H1 (cell line): ENCODE measurements at regions not wholly inside any gene's neighbourhood (a gene's known extent, or its start where the extent isn't known, plus 50 kb on each side); places are given as distances from the start of the nearest gene placed in this dataset.

ENCODE experiments used
- CTCF ChIA-PET: fragments of 300-600 bp; sonication (Branson Sonifier 250); formaldehyde crosslinking; loops from one replicate; lab custom pipeline; 2021; ENCODE audit not compliant: partially characterized antibody; lab: Charles Lee
- POLR2A ChIA-PET: fragments of 300-600 bp; sonication (Branson Sonifier 250); formaldehyde crosslinking; loops from one replicate; lab custom pipeline; 2021; ENCODE audit warnings: inconsistent platforms; ENCODE audit not compliant: partially characterized antibody; lab: Charles Lee
- DNase-seq, 2 experiments: peaks; one replicate each; pipeline versions ENCODE4 v3.0.0 to v3.0.0-alpha.2; 2010 to 2022; ENCODE audit warnings: low spot score in 2 of 2, low read depth in 1 of 2, mixed read lengths in 1 of 2
- FAIRE-seq: peaks from 2 replicates; lab custom pipeline; 2011; peaks lifted over from hg19 to GRCh38; lab: Jason Lieb, UNC
- H2AFZ ChIP-seq: 2 replicates; pipeline ENCODE4 v1.8.1; 2012; ENCODE audit warnings: low read length, inconsistent platforms
- H2AK5ac ChIP-seq: 2 replicates; pipeline ENCODE4 v1.6.1; 2013; ENCODE audit warnings: low read depth, low read length
- H2BK120ac ChIP-seq: replicated peaks from 2 replicates; pipeline ENCODE3; 2013; ENCODE audit warnings: low read depth, low read length, inconsistent platforms
- H2BK12ac ChIP-seq: 2 replicates; pipeline ENCODE4 v1.6.1; 2013; ENCODE audit warnings: low read depth, low read length
- H2BK15ac ChIP-seq: 2 replicates; pipeline ENCODE4 v1.6.1; 2013; ENCODE audit warnings: low read length
- H2BK20ac ChIP-seq: 2 replicates; pipeline ENCODE4 v1.6.1; 2013; ENCODE audit warnings: low read length
- H2BK5ac ChIP-seq: 2 replicates; pipeline ENCODE4 v1.6.1; 2013; ENCODE audit warnings: low read depth, low read length
- H3K14ac ChIP-seq: 2 replicates; pipeline ENCODE4 v1.6.1; 2013; ENCODE audit warnings: inconsistent platforms; ENCODE audit not compliant: insufficient read length
- H3K18ac ChIP-seq: 2 replicates; pipeline ENCODE4 v1.6.1; 2013; ENCODE audit warnings: low read length; ENCODE audit errors: extremely low read depth
- H3K23ac ChIP-seq: 2 replicates; pipeline ENCODE4 v1.6.1; 2013; ENCODE audit warnings: inconsistent platforms; ENCODE audit not compliant: insufficient read length
- H3K23me2 ChIP-seq: 2 replicates; pipeline ENCODE4 v1.6.1; 2013; ENCODE audit warnings: low read depth, low read length
- H3K27ac ChIP-seq: 2 replicates; pipeline ENCODE4 v1.6.1; 2011; ENCODE audit warnings: low read depth, low read length, inconsistent platforms
- H3K27me3 ChIP-seq, 4 experiments: replicated peaks in 1 of 4; 1 replicate in 1 of 4; 2 replicates in 3 of 4; pipeline versions ENCODE4 v1.6.1 to v1.8.1; 2011 to 2013; ENCODE audit warnings: low read length in 3 of 4, mild to moderate bottlenecking in 3 of 4, inconsistent platforms in 2 of 4, mixed read lengths in 2 of 4, moderate library complexity in 1 of 4; ENCODE audit not compliant: control insufficient read depth in 3 of 4, insufficient read depth in 3 of 4; ENCODE audit errors: extremely low read depth in 1 of 4
- H3K36me3 ChIP-seq, 4 experiments: 2 replicates each; pipeline versions ENCODE4 v1.6.1 to v1.8.1; 2011 to 2013; ENCODE audit warnings: mild to moderate bottlenecking in 4 of 4, low read length in 3 of 4, moderate library complexity in 2 of 4, control low read depth in 1 of 4, inconsistent platforms in 1 of 4; ENCODE audit not compliant: insufficient read depth in 4 of 4, control insufficient read depth in 2 of 4
- H3K4ac ChIP-seq: replicated peaks from 2 replicates; pipeline ENCODE3; 2013; ENCODE audit warnings: low read length, low read depth, mixed read lengths, inconsistent platforms; ENCODE audit not compliant: insufficient read length
- H3K4me1 ChIP-seq, 4 experiments: replicated peaks in 1 of 4; 1 replicate in 1 of 4; 2 replicates in 3 of 4; pipeline versions ENCODE4 v1.6.1 to v1.8.1; 2011 to 2013; ENCODE audit warnings: low read length in 3 of 4, inconsistent platforms in 2 of 4, mixed read lengths in 1 of 4; ENCODE audit not compliant: insufficient read depth in 4 of 4, control insufficient read depth in 3 of 4
- H3K4me2 ChIP-seq, 2 experiments: 2 replicates each; pipeline versions ENCODE4 v1.6.1 to v1.8.1; 2011 to 2013; ENCODE audit warnings: low read depth in 2 of 2, low read length in 2 of 2, control low read depth in 1 of 2, inconsistent platforms in 1 of 2, mild to moderate bottlenecking in 1 of 2; ENCODE audit not compliant: insufficient read depth in 1 of 2
- H3K4me3 ChIP-seq, 4 experiments: fragments of 200-600, 300-600 bp in 1 of 4; sonication (generic), shearing (Covaris generic), sonication (Bioruptor Twin) in 1 of 4; 2 replicates each; pipeline versions ENCODE4 v1.5.1 to v1.8.1; 2011 to 2016; ENCODE audit warnings: low read length in 4 of 4, low read depth in 3 of 4, control low read depth in 2 of 4, inconsistent platforms in 2 of 4, mild to moderate bottlenecking in 2 of 4, mixed read lengths in 1 of 4, moderate library complexity in 1 of 4; ENCODE audit not compliant: insufficient read depth in 2 of 4; ENCODE audit errors: extremely low read depth in 1 of 4
- H3K56ac ChIP-seq: replicated peaks from 2 replicates; pipeline ENCODE3; 2013; ENCODE audit warnings: low read depth, mild to moderate bottlenecking, mixed read lengths, low read length, inconsistent platforms; ENCODE audit not compliant: insufficient read length
- H3K79me1 ChIP-seq: 2 replicates; pipeline ENCODE4 v1.6.1; 2013; ENCODE audit warnings: low read depth, low read length, control low read depth
- H3K79me2 ChIP-seq, 2 experiments: 2 replicates each; pipeline versions ENCODE4 v1.6.1 to v1.8.1; 2012 to 2013; ENCODE audit warnings: low read length in 2 of 2, mild to moderate bottlenecking in 2 of 2, inconsistent platforms in 1 of 2; ENCODE audit not compliant: insufficient read depth in 2 of 2, control insufficient read depth in 1 of 2
- H3K9ac ChIP-seq, 4 experiments: replicated peaks in 1 of 4; 1 replicate in 1 of 4; 2 replicates in 3 of 4; pipeline versions ENCODE4 v1.6.1 to v1.8.1; 2011 to 2013; ENCODE audit warnings: low read depth in 3 of 4, low read length in 3 of 4, control low read depth in 2 of 4, mild to moderate bottlenecking in 2 of 4, moderate library complexity in 2 of 4, inconsistent platforms in 1 of 4; ENCODE audit errors: extremely low read depth in 1 of 4
- H3K9me3 ChIP-seq, 2 experiments: 2 replicates each; pipeline versions ENCODE4 v1.6.1 to v1.8.1; 2012 to 2013; ENCODE audit warnings: mild to moderate bottlenecking in 2 of 2, moderate library complexity in 2 of 2, control low read depth in 1 of 2, inconsistent platforms in 1 of 2, low read depth in 1 of 2, low read length in 1 of 2, mixed read lengths in 1 of 2; ENCODE audit not compliant: insufficient read depth in 2 of 2
- H4K20me1 ChIP-seq, 2 experiments: replicated peaks in 1 of 2; 2 replicates each; pipeline versions ENCODE3 to v1.8.1; 2011 to 2013; ENCODE audit warnings: inconsistent platforms in 2 of 2, low read length in 2 of 2, mild to moderate bottlenecking in 1 of 2; ENCODE audit not compliant: insufficient read depth in 2 of 2, control insufficient read depth in 1 of 2
- H4K5ac ChIP-seq: 2 replicates; pipeline ENCODE4 v1.6.1; 2013; ENCODE audit warnings: low read length, low read depth, mixed read lengths, inconsistent platforms; ENCODE audit not compliant: insufficient read length
- H4K8ac ChIP-seq: 2 replicates; pipeline ENCODE4 v1.8.0; 2013; ENCODE audit warnings: mild to moderate bottlenecking, moderate library complexity, low read length, inconsistent platforms; ENCODE audit not compliant: insufficient read depth; ENCODE audit errors: extremely low read depth
- H4K91ac ChIP-seq: replicated peaks from 2 replicates; pipeline ENCODE3; 2013; ENCODE audit warnings: low read length, mixed read lengths, inconsistent platforms; ENCODE audit not compliant: insufficient read length
- CBX5 ChIP-seq: fragments of 300-800, 300-1000 bp; sonication (generic); IDR thresholded peaks from 2 replicates; pipeline ENCODE4 v1.7.1; 2016; ENCODE audit warnings: antibody characterized with exemption, low read length, low read depth
- CBX8 ChIP-seq: fragments of 300-800, 300-1000 bp; sonication (generic); IDR thresholded peaks from 2 replicates; pipeline ENCODE4 v1.7.1; 2016; ENCODE audit warnings: low read depth, low read length, borderline replicate concordance
- CEBPB ChIP-seq: IDR thresholded peaks from 2 replicates; pipeline ENCODE4 v1.6.1; 2012; ENCODE audit warnings: low read depth, low read length
- CHD1 ChIP-seq: IDR thresholded peaks from 2 replicates; pipeline ENCODE4 v1.6.1; 2012; ENCODE audit warnings: low read depth, low read length, improper control_type of control experiment
- FOSL1 ChIP-seq: IDR thresholded peaks from 2 replicates; pipeline ENCODE4 v1.6.1; 2011; ENCODE audit warnings: mild to moderate bottlenecking, low read depth, low read length, moderate library complexity; ENCODE audit not compliant: insufficient read depth
- HDAC2 ChIP-seq, 2 experiments: fragments of 300-600 bp in 1 of 2; sonication (generic) in 1 of 2; IDR thresholded peaks; 2 replicates each; pipeline ENCODE4 v1.6.1; 2011 to 2012; ENCODE audit warnings: low read depth in 2 of 2, low read length in 2 of 2, mild to moderate bottlenecking in 2 of 2, moderate library complexity in 2 of 2, borderline replicate concordance in 1 of 2, inconsistent platforms in 1 of 2
- HDAC6 ChIP-seq: IDR thresholded peaks from one replicate; pipeline ENCODE4 v1.7.1; 2012; ENCODE audit warnings: low read depth, mild to moderate bottlenecking, inconsistent platforms, low read length, moderate library complexity
- JUND ChIP-seq: IDR thresholded peaks from 2 replicates; pipeline ENCODE4 v1.6.1; 2011; ENCODE audit warnings: mild to moderate bottlenecking, improper control_type of control experiment, low read length
- MAFK ChIP-seq: IDR thresholded peaks from 2 replicates; pipeline ENCODE4 v1.6.1; 2012; ENCODE audit warnings: low read depth, mild to moderate bottlenecking, improper control_type of control experiment, low read length
- NANOG ChIP-seq: IDR thresholded peaks from 2 replicates; pipeline ENCODE4 v1.6.1; 2011; ENCODE audit warnings: low read length, low read depth, mild to moderate bottlenecking, inconsistent platforms; ENCODE audit not compliant: insufficient read depth, poor library complexity, severe bottlenecking
- SIN3A ChIP-seq, 2 experiments: IDR thresholded peaks in 1 of 2; conservative IDR thresholded peaks in 1 of 2; 2 replicates each; pipeline ENCODE4 v1.6.1; 2011 to 2012; ENCODE audit warnings: low read length in 2 of 2, improper control_type of control experiment in 1 of 2, low read depth in 1 of 2, mild to moderate bottlenecking in 1 of 2
- SIX5 ChIP-seq: IDR thresholded peaks from 2 replicates; pipeline ENCODE4 v1.6.1; 2011; ENCODE audit warnings: mild to moderate bottlenecking, low read depth, low read length
- WGBS, 2 experiments: shearing (Covaris generic) in 1 of 2; methylation state at CpG; one replicate each; pipeline versions ENCODE4 v1.1.6 to v1.1.7; 2013 to 2015; ENCODE audit warnings: low lambda C conversion rate in 2 of 2, mixed read lengths in 2 of 2, inconsistent platforms in 1 of 2, low coverage in 1 of 2, missing lambda C conversion rate in 1 of 2; ENCODE audit not compliant: insufficient replicate concordance in 2 of 2, insufficient coverage in 1 of 2, insufficient read length in 1 of 2; ENCODE audit errors: extremely low coverage in 1 of 2, missing lambda C conversion rate in 1 of 2; 5-methylcytosine and 5-hydroxymethylcytosine counted together
- TF ChIP-seq, protein P1 (sequence below): IDR thresholded peaks from 2 replicates; pipeline ENCODE4 v1.6.1; 2012; ENCODE audit warnings: low read length, inconsistent platforms

- Histone ChIP-seq H3K79me2 (no peaks in the 10 kb centered on the region), H2AK5ac (no peak overlapping the region), H2BK15ac (no peak overlapping the region), H2AFZ (0 out of 2 replicates have a peak overlapping the region, but pooled peaks have one; percentile 94), H2BK20ac (no peak overlapping the region), H3K9ac (no peak overlapping the region), H3K56ac (no peak overlapping the region), H3K4me2 (no peak overlapping the region; a peak in 1 of 4 replicates), H3K36me3 (no peaks in the 10 kb centered on the region), H3K27me3 (no peaks in the 10 kb centered on the region), H4K20me1 (no peaks in the 10 kb centered on the region), H2BK5ac (no peak overlapping the region), H4K5ac (no peak overlapping the region), H3K4ac (no peak overlapping the region), H3K9me3 (peaks cover 0 to 3% of the 10 kb centered on the region in 2 experiments; a peak in 1 of 4 replicates), H2BK12ac (no peak overlapping the region), H3K23ac (no peak overlapping the region), H3K27ac (no peak overlapping the region), H3K4me3 (no peak overlapping the region), H3K4me1 (peaks cover 0 to 3% (median 0%) of the 10 kb centered on the region in 4 experiments; a peak in 2 of 7 replicates), H3K18ac (no peak overlapping the region), H3K14ac (no peak overlapping the region), H2BK120ac (no peak overlapping the region), H4K8ac (no peak overlapping the region), H4K91ac (no peak overlapping the region), H3K79me1 (no peaks in the 10 kb centered on the region), H3K23me2 (no peaks in the 10 kb centered on the region)
- DNase-seq = no peak
- 62% methylated on average over 4 of the region's 4 CpGs; no CpG with 5 or more reads in 1 of the 2 experiments for WGBS, 2 experiments
- peak; percentile 32 for FAIRE-seq
- ChIA-PET POLR2A (no interaction called here), CTCF (no interaction called here)
- no peak for TF ChIP-seq SIX5
- no peak for TF ChIP-seq CEBPB
- no peak for TF ChIP-seq CBX8
- TF ChIP-seq HDAC6 = no peak
- TF ChIP-seq SIN3A (conservative IDR thresholded peaks at IDR 0.05 in 1 of 2, IDR thresholded peaks at IDR 0.05 in 1 of 2; ENCODE audit: low read depth in 1 of 2, low read length in 2 of 2) = no peak
- no peak for TF ChIP-seq FOSL1
- TF ChIP-seq MAFK = no peak
- TF ChIP-seq CHD1 = no peak
- no peak for TF ChIP-seq JUND
- no peak for TF ChIP-seq CBX5
- no peak for TF ChIP-seq NANOG
- TF ChIP-seq, protein P1, sequence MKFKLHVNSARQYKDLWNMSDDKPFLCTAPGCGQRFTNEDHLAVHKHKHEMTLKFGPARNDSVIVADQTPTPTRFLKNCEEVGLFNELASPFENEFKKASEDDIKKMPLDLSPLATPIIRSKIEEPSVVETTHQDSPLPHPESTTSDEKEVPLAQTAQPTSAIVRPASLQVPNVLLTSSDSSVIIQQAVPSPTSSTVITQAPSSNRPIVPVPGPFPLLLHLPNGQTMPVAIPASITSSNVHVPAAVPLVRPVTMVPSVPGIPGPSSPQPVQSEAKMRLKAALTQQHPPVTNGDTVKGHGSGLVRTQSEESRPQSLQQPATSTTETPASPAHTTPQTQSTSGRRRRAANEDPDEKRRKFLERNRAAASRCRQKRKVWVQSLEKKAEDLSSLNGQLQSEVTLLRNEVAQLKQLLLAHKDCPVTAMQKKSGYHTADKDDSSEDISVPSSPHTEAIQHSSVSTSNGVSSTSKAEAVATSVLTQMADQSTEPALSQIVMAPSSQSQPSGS = no peak
- TF ChIP-seq HDAC2 (IDR thresholded peaks at IDR 0.05; ENCODE audit: borderline replicate concordance in 1 of 2, low read depth in 2 of 2, low read length in 2 of 2) = no peak
Observed at GRCh38 chr5:121430538-121430937, 421.1 kb upstream of the FTMT start.
